ENCODE measurements at regions not wholly inside any gene's neighbourhood (a gene's known extent, or its start where the extent isn't known, plus 50 kb on each side); places are given as distances from the start of the nearest gene placed in this dataset.

DNA sequence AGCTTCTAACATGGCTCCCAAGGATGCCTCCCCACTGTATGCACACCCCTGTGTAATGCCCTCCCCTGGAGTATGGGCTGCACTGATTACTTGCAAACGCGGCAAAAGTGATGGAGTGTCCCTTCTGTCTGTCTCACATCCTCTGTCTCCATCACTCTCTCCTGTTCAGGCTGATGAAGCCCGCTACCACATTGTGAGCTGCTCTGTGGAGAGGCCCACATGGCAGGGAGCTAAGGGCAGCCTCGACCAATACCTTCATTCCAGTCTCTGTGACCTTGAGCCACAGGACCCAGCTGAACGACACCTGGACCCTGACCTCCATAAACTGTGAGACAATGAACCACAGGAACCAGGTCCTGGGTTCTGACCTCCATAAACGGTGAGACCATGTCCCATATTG lies 154.1 kb upstream of the ETV3 start:
- Histone ChIP-seq H3K36me3 (ENCODE audit: control insufficient read depth in 2 of 2, insufficient read depth in 2 of 2, low read length in 2 of 2) (no peaks in the 10 kb centered on the region), H3K4me1 (ENCODE audit: control insufficient read depth, insufficient read depth, low read length) (no peaks in the 10 kb centered on the region), H3K27me3 (ENCODE audit: control insufficient read depth in 1 of 2, insufficient read depth in 2 of 2, low read length in 2 of 2) (no peaks in the 10 kb centered on the region), H3K4me3 (ENCODE audit: low read length in 2 of 2) (no peak overlapping the region), H3K9ac (ENCODE audit: low read length in 2 of 2) (no peak overlapping the region), H3K27ac (ENCODE audit: low read length) (no peak overlapping the region), H3K9me3 (ENCODE audit: control insufficient read depth in 2 of 2, low read length in 2 of 2) (no peaks in the 10 kb centered on the region)

- Histone ChIP-seq H3K4me3 (ENCODE audit: low read length in 2 of 2) (no peak overlapping the region), H3K27ac (ENCODE audit: low read length) (no peak overlapping the region), H3K27me3 (ENCODE audit: control insufficient read depth in 1 of 2, insufficient read depth in 2 of 2, low read length in 2 of 2) (no peaks in the 10 kb centered on the region), H3K9me3 (ENCODE audit: control insufficient read depth in 2 of 2, low read length in 2 of 2) (no peaks in the 10 kb centered on the region), H3K36me3 (ENCODE audit: control insufficient read depth in 2 of 2, insufficient read depth in 2 of 2, low read length in 2 of 2) (no peaks in the 10 kb centered on the region), H3K4me1 (ENCODE audit: control insufficient read depth, insufficient read depth, low read length) (no peaks in the 10 kb centered on the region), H3K9ac (ENCODE audit: low read length in 2 of 2) (no peak overlapping the region)
These were observed 152.9 kb upstream of the ETV3 start for GRCh38 chr1:157291083-157291482.

DNA sequence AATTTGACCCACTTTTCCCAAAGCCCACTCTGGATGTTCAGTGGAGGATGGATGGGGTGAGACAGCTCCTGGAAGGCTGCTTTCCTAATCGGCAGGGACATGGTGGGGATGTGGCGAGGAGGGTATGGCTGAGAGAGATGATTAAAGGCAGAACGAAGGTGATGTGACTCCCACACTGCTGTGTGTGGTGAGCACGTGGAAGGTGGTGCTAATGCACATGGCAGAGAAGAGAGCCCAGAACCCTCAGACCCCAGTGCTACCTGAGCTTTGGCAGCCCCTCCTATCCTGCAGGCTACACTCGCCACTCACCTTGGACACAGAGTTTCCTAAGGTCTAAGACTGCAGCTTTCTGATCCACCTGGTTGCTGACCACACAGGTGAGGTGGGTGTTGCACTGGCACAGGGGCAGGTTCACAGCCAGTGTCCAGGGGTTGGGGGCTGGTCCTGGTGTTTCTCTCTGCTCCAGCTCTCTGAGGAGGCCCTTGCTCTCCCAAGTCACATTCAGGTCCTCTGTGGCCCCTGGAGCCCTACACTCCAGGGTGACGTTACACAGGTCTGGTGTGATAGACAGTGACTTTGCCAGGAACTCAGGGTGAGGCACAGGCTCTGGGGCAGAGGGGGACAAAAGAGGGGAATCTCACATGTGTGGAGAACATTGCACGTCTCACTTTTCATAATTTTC lies 151.4 kb upstream of the ETV3 start:
- H3K4me3 ChIP-seq (ENCODE audit: low read length in 2 of 2) = no peak overlapping the region
- no peaks in the 10 kb centered on the region for H3K9me3 ChIP-seq (ENCODE audit: control insufficient read depth in 2 of 2, low read length in 2 of 2)
- no peaks in the 10 kb centered on the region for H3K4me1 ChIP-seq (ENCODE audit: control insufficient read depth, insufficient read depth, low read length)
- H3K36me3 ChIP-seq (ENCODE audit: control insufficient read depth in 2 of 2, insufficient read depth in 2 of 2, low read length in 2 of 2) = no peaks in the 10 kb centered on the region
- H3K9ac ChIP-seq (ENCODE audit: low read length in 2 of 2) = no peak overlapping the region
- no peaks in the 10 kb centered on the region for H3K27me3 ChIP-seq (ENCODE audit: control insufficient read depth in 1 of 2, insufficient read depth in 2 of 2, low read length in 2 of 2)
- H3K27ac ChIP-seq (ENCODE audit: low read length) = no peak overlapping the region

DNA sequence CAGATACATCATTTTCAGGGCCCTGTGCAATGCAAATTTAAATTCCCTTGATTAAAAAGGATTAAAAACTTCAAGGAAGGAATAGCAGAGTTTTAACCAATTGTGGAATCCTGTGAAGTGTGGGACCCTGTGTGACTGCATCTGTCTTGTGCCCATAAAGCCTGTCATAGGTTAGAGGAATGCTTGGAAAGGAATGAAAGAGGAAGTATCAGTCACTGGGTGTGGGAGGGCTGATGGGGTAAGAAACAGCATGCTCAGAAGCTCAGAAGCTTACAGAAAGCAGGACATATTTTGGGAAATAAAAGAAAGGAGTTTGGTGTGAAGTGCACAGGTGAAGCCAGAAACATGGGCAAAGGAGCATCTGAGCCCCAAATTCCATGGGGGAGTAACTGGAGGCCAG lies 150.8 kb upstream of the ETV3 start:
- Histone ChIP-seq H3K4me3 (ENCODE audit: low read length in 2 of 2) (no peak overlapping the region), H3K36me3 (ENCODE audit: control insufficient read depth in 2 of 2, insufficient read depth in 2 of 2, low read length in 2 of 2) (no peaks in the 10 kb centered on the region), H3K4me1 (ENCODE audit: control insufficient read depth, insufficient read depth, low read length) (no peaks in the 10 kb centered on the region), H3K9me3 (ENCODE audit: control insufficient read depth in 2 of 2, low read length in 2 of 2) (no peaks in the 10 kb centered on the region), H3K9ac (ENCODE audit: low read length in 2 of 2) (no peak overlapping the region), H3K27ac (ENCODE audit: low read length) (no peak overlapping the region), H3K27me3 (ENCODE audit: control insufficient read depth in 1 of 2, insufficient read depth in 2 of 2, low read length in 2 of 2) (no peaks in the 10 kb centered on the region)

DNA sequence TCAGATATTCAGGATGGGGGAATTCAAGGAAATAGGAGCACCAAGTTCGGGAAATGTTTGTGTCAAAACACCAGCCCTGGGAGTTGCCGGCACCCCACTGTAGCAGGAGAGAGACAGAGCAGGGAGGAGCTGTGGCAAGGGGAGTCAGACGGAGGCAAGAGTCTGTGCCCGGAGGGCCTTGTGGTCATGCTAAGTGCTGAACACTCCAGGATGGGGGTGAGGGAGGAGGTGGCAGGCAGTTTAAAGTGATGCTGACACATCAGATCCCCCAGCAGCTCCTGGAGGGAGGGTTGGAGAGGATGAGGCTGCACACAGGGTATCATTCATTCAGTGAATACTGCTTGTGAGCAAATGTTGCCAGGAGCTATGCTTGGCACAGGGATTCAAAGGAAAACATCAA lies 150.3 kb upstream of the ETV3 start:
- Histone ChIP-seq H3K27ac (ENCODE audit: low read length) (no peak overlapping the region), H3K9ac (ENCODE audit: low read length in 2 of 2) (no peak overlapping the region), H3K4me3 (ENCODE audit: low read length in 2 of 2) (no peak overlapping the region), H3K36me3 (ENCODE audit: control insufficient read depth in 2 of 2, insufficient read depth in 2 of 2, low read length in 2 of 2) (no peaks in the 10 kb centered on the region), H3K9me3 (ENCODE audit: control insufficient read depth in 2 of 2, low read length in 2 of 2) (no peaks in the 10 kb centered on the region), H3K4me1 (ENCODE audit: control insufficient read depth, insufficient read depth, low read length) (no peaks in the 10 kb centered on the region), H3K27me3 (ENCODE audit: control insufficient read depth in 1 of 2, insufficient read depth in 2 of 2, low read length in 2 of 2) (no peaks in the 10 kb centered on the region)

- H3K4me1 ChIP-seq (ENCODE audit: control insufficient read depth, insufficient read depth, low read length) = no peaks in the 10 kb centered on the region
- no peaks in the 10 kb centered on the region for H3K27me3 ChIP-seq (ENCODE audit: control insufficient read depth in 1 of 2, insufficient read depth in 2 of 2, low read length in 2 of 2)
- H3K9ac ChIP-seq (ENCODE audit: low read length in 2 of 2) = no peak overlapping the region
- H3K4me3 ChIP-seq (ENCODE audit: low read length in 2 of 2) = no peak overlapping the region
- H3K27ac ChIP-seq (ENCODE audit: low read length) = no peak overlapping the region
- H3K9me3 ChIP-seq (ENCODE audit: control insufficient read depth in 2 of 2, low read length in 2 of 2) = no peaks in the 10 kb centered on the region
- H3K36me3 ChIP-seq (ENCODE audit: control insufficient read depth in 2 of 2, insufficient read depth in 2 of 2, low read length in 2 of 2) = no peaks in the 10 kb centered on the region
These were observed 149.8 kb upstream of the ETV3 start for GRCh38 chr1:157288006-157288405.

DNA sequence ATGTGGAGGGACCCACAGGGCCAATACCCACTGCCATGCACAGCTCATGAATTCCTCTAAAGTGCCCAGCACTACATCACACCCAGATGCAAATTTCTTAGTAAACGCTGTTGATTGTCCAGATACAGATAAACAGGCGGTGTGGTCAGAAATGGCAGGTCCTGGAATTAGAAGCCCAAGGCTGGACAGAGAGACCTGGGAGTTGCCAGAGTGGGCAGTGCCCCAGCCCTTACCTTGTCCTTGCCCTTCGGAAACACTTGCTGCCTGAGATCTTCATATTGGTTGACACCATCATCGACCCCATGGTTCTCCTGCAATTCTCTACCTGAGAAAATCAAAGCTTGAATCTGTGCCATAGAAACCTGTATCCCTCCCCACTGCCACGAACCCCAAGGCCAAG lies 149.3 kb upstream of the ETV3 start:
- Histone ChIP-seq H3K9ac (ENCODE audit: low read length in 2 of 2) (no peak overlapping the region), H3K9me3 (ENCODE audit: control insufficient read depth in 2 of 2, low read length in 2 of 2) (no peaks in the 10 kb centered on the region), H3K4me1 (ENCODE audit: control insufficient read depth, insufficient read depth, low read length) (no peaks in the 10 kb centered on the region), H3K4me3 (ENCODE audit: low read length in 2 of 2) (no peak overlapping the region), H3K27me3 (ENCODE audit: control insufficient read depth in 1 of 2, insufficient read depth in 2 of 2, low read length in 2 of 2) (no peaks in the 10 kb centered on the region), H3K36me3 (ENCODE audit: control insufficient read depth in 2 of 2, insufficient read depth in 2 of 2, low read length in 2 of 2) (no peaks in the 10 kb centered on the region), H3K27ac (ENCODE audit: low read length) (no peak overlapping the region)

GRCh38 chr1:157286646-157287420 lies 148.6 kb upstream of the ETV3 start:
- Histone ChIP-seq H3K9me3 (ENCODE audit: control insufficient read depth in 2 of 2, low read length in 2 of 2) (no peaks in the 10 kb centered on the region), H3K4me1 (ENCODE audit: control insufficient read depth, insufficient read depth, low read length) (no peaks in the 10 kb centered on the region), H3K4me3 (ENCODE audit: low read length in 2 of 2) (no peak overlapping the region), H3K36me3 (ENCODE audit: control insufficient read depth in 2 of 2, insufficient read depth in 2 of 2, low read length in 2 of 2) (no peaks in the 10 kb centered on the region), H3K27ac (ENCODE audit: low read length) (no peak overlapping the region), H3K9ac (ENCODE audit: low read length in 2 of 2) (no peak overlapping the region), H3K27me3 (ENCODE audit: control insufficient read depth in 1 of 2, insufficient read depth in 2 of 2, low read length in 2 of 2) (no peaks in the 10 kb centered on the region)

DNA sequence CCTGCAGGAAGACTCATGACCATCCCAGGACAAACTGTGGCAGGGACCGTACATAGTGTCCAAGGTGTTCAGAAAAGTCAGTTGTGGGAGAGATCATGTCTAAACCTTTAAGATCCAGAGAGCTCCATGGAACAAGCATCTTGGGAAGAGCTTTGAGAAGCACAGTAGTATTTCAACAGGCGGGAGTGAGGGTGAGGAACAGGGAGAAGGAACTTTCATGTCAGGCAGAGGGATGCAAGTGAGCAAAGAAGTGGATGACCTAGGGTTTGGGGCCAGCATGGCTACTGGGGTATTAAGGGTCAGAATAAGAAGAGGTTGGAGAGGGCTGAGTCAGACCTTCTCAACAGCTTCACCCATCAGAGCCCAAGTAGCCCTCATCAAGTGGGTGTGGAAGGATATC lies 147.9 kb upstream of the ETV3 start:
- H3K9me3 ChIP-seq (ENCODE audit: control insufficient read depth in 2 of 2, low read length in 2 of 2) = no peaks in the 10 kb centered on the region
- H3K4me1 ChIP-seq (ENCODE audit: control insufficient read depth, insufficient read depth, low read length) = no peaks in the 10 kb centered on the region
- H3K9ac ChIP-seq (ENCODE audit: low read length in 2 of 2) = no peak overlapping the region
- no peaks in the 10 kb centered on the region for H3K36me3 ChIP-seq (ENCODE audit: control insufficient read depth in 2 of 2, insufficient read depth in 2 of 2, low read length in 2 of 2)
- H3K27ac ChIP-seq (ENCODE audit: low read length) = no peak overlapping the region
- H3K4me3 ChIP-seq (ENCODE audit: low read length in 2 of 2) = no peak overlapping the region
- H3K27me3 ChIP-seq (ENCODE audit: control insufficient read depth in 1 of 2, insufficient read depth in 2 of 2, low read length in 2 of 2) = no peaks in the 10 kb centered on the region

DNA sequence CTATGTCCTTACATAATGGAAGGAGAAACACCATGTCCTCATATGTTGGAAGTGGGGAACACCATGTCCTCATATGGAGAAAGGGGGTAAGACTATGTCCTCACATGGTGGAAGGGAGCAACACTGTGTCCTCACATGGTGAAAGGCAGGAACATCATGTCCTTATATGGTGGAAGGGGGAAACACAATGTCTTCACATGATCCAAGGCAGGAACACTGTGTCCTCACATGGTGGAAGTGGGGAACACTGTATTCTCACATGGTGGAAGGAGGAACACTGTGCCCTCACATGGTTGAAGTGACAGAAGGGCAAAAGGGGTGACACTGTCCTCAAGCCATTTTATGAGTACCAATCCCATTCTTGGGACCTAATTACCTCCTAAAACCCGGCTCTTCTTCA lies 146.3 kb upstream of the ETV3 start:
- Histone ChIP-seq H3K36me3 (ENCODE audit: control insufficient read depth in 2 of 2, insufficient read depth in 2 of 2, low read length in 2 of 2) (no peaks in the 10 kb centered on the region), H3K27ac (ENCODE audit: low read length) (no peak overlapping the region), H3K9me3 (ENCODE audit: control insufficient read depth in 2 of 2, low read length in 2 of 2) (no peaks in the 10 kb centered on the region), H3K27me3 (ENCODE audit: control insufficient read depth in 1 of 2, insufficient read depth in 2 of 2, low read length in 2 of 2) (no peaks in the 10 kb centered on the region), H3K9ac (ENCODE audit: low read length in 2 of 2) (no peak overlapping the region), H3K4me1 (ENCODE audit: control insufficient read depth, insufficient read depth, low read length) (no peaks in the 10 kb centered on the region), H3K4me3 (ENCODE audit: low read length in 2 of 2) (no peak overlapping the region)

DNA sequence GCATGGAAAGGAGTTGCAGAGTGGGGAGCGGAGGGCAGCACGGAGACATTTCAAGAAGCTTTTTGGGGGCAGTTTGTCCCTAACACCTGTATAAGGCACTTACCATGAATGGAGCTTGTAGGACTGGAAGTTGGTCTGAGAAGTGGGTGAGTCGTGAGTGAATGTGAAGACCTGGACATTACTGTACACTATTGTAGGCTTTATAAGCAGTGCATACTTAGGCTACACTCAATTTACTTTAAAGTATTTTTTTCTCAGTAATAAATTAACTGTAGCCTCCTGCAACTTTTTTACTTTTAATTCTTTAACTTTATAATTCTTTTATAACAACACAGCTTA lies 141.6 kb upstream of the ETV3 start:
- H3K4me1 ChIP-seq (ENCODE audit: control insufficient read depth, insufficient read depth, low read length) = no peaks in the 10 kb centered on the region
- H3K9me3 ChIP-seq (ENCODE audit: control insufficient read depth in 2 of 2, low read length in 2 of 2) = peaks cover 0 to 2% of the 10 kb centered on the region in 2 donors
- H3K27ac ChIP-seq (ENCODE audit: low read length) = no peak overlapping the region
- H3K36me3 ChIP-seq (ENCODE audit: control insufficient read depth in 2 of 2, insufficient read depth in 2 of 2, low read length in 2 of 2) = no peaks in the 10 kb centered on the region
- H3K9ac ChIP-seq (ENCODE audit: low read length in 2 of 2) = no peak overlapping the region
- H3K27me3 ChIP-seq (ENCODE audit: control insufficient read depth in 1 of 2, insufficient read depth in 2 of 2, low read length in 2 of 2) = peaks cover 3% of the 10 kb centered on the region in 2 donors
- no peak overlapping the region for H3K4me3 ChIP-seq (ENCODE audit: low read length in 2 of 2)
